ENCODE measurements at regions not wholly inside any gene's neighbourhood (a gene's known extent, or its start where the extent isn't known, plus 50 kb on each side); places are given as distances from the start of the nearest gene placed in this dataset.

DNA sequence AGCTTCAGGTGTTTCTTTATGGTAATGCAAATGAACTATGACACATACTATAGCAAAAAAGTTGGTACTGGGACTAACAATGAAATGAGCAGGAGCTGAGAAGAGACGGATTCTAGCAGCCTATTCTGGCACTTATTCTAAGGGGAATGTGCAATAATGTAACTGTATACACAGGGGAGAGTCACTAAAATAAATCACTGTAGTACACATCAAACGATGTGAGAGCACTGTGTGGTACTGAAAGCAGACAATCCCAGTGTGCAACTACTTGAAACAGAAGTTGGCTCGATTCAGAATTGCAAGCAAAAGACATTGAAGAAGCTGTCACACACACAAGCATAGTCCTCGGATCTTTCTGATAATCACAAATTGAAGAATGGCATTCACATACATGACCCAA, 1713.0 kb upstream of the CDH9 start:
- POLR2A ChIA-PET: no interaction called here
- Histone ChIP-seq H3F3A (replicated peaks; ENCODE audit: insufficient read depth) (no peaks in the 10 kb centered on the region), H3K9me2 (no peaks in the 10 kb centered on the region), H3K36me3 (replicated peaks in 1 of 2; ENCODE audit: control insufficient read depth in 1 of 2, insufficient read depth in 2 of 2, low read length in 1 of 2) (no peaks in the 10 kb centered on the region), H3K27ac (ENCODE audit: low read depth in 2 of 2, low read length in 1 of 2) (no peak overlapping the region), H3K4me2 (peak overlapping the region; percentile 37; the same call in 1 of the 2 replicates), H2AFZ (ENCODE audit: low read depth) (no peak overlapping the region), H3K9me3 (no peaks in the 10 kb centered on the region), H3K4me1 (ENCODE audit: control insufficient read depth in 1 of 2, insufficient read depth in 2 of 2, low read depth in 1 of 2, low read length in 1 of 2) (no peaks in the 10 kb centered on the region), H3K4me3 (ENCODE audit: low read depth in 2 of 2, low read length in 1 of 2) (peak overlapping the region in 1 of 2 experiments; percentile 33; a peak in 1 of 4 replicates), H3K27me3 (ENCODE audit: insufficient read depth) (no peaks in the 10 kb centered on the region), H3K79me2 (ENCODE audit: insufficient read depth) (no peaks in the 10 kb centered on the region), H4K20me1 (ENCODE audit: insufficient read depth) (no peaks in the 10 kb centered on the region), H3K9ac (no peak overlapping the region)
- WGBS (ENCODE audit: low lambda C conversion rate): under 1% methylated on average over 4 of the region's 4 CpGs
- no peak for DNase-seq
- CTCF ChIA-PET: interaction anchor here (1.0 kb wide), 1 partner anchor 15 kb away, joined by 3 read pairs; no protein-coding TSS in a partner anchor
- no peak for TF ChIP-seq MXI1 (IDR thresholded peaks at IDR 0.05; ENCODE audit: low read depth, low read length)
- TF ChIP-seq YY1 (IDR thresholded peaks at IDR 0.05; ENCODE audit: low read depth): no peak
- no peak for TF ChIP-seq NFIC (IDR thresholded peaks at IDR 0.05; ENCODE audit: borderline replicate concordance)
- no peak for TF ChIP-seq NRF1 (IDR thresholded peaks at IDR 0.05; ENCODE audit: low read depth, low read length)
- no peak for TF ChIP-seq RXRA (IDR thresholded peaks at IDR 0.05; ENCODE audit: borderline replicate concordance, low read depth)
- TF ChIP-seq, protein P1, sequence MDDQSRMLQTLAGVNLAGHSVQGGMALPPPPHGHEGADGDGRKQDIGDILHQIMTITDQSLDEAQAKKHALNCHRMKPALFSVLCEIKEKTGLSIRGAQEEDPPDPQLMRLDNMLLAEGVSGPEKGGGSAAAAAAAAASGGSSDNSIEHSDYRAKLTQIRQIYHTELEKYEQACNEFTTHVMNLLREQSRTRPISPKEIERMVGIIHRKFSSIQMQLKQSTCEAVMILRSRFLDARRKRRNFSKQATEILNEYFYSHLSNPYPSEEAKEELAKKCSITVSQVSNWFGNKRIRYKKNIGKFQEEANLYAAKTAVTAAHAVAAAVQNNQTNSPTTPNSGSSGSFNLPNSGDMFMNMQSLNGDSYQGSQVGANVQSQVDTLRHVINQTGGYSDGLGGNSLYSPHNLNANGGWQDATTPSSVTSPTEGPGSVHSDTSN (IDR thresholded peaks at IDR 0.05): no peak
- no peak for TF ChIP-seq USF2 (IDR thresholded peaks at IDR 0.05; ENCODE audit: borderline replicate concordance, low read depth, low read length)
- TF ChIP-seq RFX5 (IDR thresholded peaks at IDR 0.05; ENCODE audit: low read length): no peak
- TF ChIP-seq TEAD4 (IDR thresholded peaks at IDR 0.05; ENCODE audit: borderline replicate concordance, insufficient read depth): no peak
- TF ChIP-seq MEF2A (IDR thresholded peaks at IDR 0.05; ENCODE audit: borderline replicate concordance, low read depth): no peak
- no peak for TF ChIP-seq FOXM1 (IDR thresholded peaks at IDR 0.05; ENCODE audit: low read depth)
- no peak for TF ChIP-seq CHD2 (IDR thresholded peaks at IDR 0.05; ENCODE audit: low read length, partially characterized antibody)
- TF ChIP-seq TCF12 (IDR thresholded peaks at IDR 0.05): no peak
- TF ChIP-seq ZBTB33 (IDR thresholded peaks at IDR 0.05; ENCODE audit: borderline replicate concordance, low read depth): no peak
- TF ChIP-seq, protein P2, sequence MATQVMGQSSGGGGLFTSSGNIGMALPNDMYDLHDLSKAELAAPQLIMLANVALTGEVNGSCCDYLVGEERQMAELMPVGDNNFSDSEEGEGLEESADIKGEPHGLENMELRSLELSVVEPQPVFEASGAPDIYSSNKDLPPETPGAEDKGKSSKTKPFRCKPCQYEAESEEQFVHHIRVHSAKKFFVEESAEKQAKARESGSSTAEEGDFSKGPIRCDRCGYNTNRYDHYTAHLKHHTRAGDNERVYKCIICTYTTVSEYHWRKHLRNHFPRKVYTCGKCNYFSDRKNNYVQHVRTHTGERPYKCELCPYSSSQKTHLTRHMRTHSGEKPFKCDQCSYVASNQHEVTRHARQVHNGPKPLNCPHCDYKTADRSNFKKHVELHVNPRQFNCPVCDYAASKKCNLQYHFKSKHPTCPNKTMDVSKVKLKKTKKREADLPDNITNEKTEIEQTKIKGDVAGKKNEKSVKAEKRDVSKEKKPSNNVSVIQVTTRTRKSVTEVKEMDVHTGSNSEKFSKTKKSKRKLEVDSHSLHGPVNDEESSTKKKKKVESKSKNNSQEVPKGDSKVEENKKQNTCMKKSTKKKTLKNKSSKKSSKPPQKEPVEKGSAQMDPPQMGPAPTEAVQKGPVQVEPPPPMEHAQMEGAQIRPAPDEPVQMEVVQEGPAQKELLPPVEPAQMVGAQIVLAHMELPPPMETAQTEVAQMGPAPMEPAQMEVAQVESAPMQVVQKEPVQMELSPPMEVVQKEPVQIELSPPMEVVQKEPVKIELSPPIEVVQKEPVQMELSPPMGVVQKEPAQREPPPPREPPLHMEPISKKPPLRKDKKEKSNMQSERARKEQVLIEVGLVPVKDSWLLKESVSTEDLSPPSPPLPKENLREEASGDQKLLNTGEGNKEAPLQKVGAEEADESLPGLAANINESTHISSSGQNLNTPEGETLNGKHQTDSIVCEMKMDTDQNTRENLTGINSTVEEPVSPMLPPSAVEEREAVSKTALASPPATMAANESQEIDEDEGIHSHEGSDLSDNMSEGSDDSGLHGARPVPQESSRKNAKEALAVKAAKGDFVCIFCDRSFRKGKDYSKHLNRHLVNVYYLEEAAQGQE (IDR thresholded peaks at IDR 0.05; ENCODE audit: low read depth, low read length): no peak
- no peak for TF ChIP-seq FOSL2 (IDR thresholded peaks at IDR 0.05; ENCODE audit: borderline replicate concordance, low read depth)

Measured in SK-N-SH (cell line).